ENCODE measurements at regions not wholly inside any gene's neighbourhood (a gene's known extent, or its start where the extent isn't known, plus 50 kb on each side); places are given as distances from the start of the nearest gene placed in this dataset.

GRCh38 chr10:129385600-129385999 lies 81.4 kb upstream of the MGMT start:
- no peak overlapping the region for H3K27ac ChIP-seq (replicated peaks; ENCODE audit: low read length)
- H3K36me3 ChIP-seq (replicated peaks in 1 of 2; ENCODE audit: control insufficient read depth in 2 of 2, insufficient read depth in 2 of 2, low read length in 2 of 2): no peaks in the 10 kb centered on the region
- H2AK5ac ChIP-seq (ENCODE audit: low read depth, low read length): no peak overlapping the region
- H2BK12ac ChIP-seq (ENCODE audit: low read length): no peak overlapping the region
- H3K4me3 ChIP-seq (ENCODE audit: low read length in 2 of 2): no peak overlapping the region
- no peak overlapping the region for H3K4me2 ChIP-seq (ENCODE audit: insufficient read depth, low read length, poor library complexity, severe bottlenecking)
- WGBS, 2 donors (ENCODE audit: extremely low coverage in 2 of 2, insufficient read length in 2 of 2, insufficient replicate concordance in 1 of 2): no CpG with 5 or more reads among the region's 4 CpGs
- no peak for DNase-seq (ENCODE audit: low spot score)
- H3K14ac ChIP-seq (ENCODE audit: low read length): no peak overlapping the region
- H3K4me1 ChIP-seq (ENCODE audit: control insufficient read depth in 2 of 2, insufficient read depth in 1 of 2, low read depth in 1 of 2, low read length in 2 of 2): peaks cover 0 to 1% of the 10 kb centered on the region in 2 donors
- no peak overlapping the region for H2BK120ac ChIP-seq (ENCODE audit: low read depth, low read length)
- no peak overlapping the region for H3K18ac ChIP-seq (ENCODE audit: low read length)
- H3K9me3 ChIP-seq (replicated peaks in 1 of 2; ENCODE audit: control insufficient read depth in 2 of 2, insufficient read depth in 1 of 2, low read depth in 1 of 2, low read length in 2 of 2): peaks cover 0 to 2% of the 10 kb centered on the region in 2 donors
- H2AFZ ChIP-seq (ENCODE audit: low read length): no peak overlapping the region
- H4K8ac ChIP-seq (ENCODE audit: low read depth, low read length): no peak overlapping the region
- no peaks in the 10 kb centered on the region for H3K27me3 ChIP-seq (ENCODE audit: control insufficient read depth in 3 of 3, insufficient read depth in 3 of 3, low read depth in 1 of 3, low read length in 3 of 3)
- no peak overlapping the region for H2BK5ac ChIP-seq (ENCODE audit: low read length)
- no peak overlapping the region for H4K91ac ChIP-seq (ENCODE audit: low read depth, low read length, poor library complexity)
- no peak overlapping the region for H3K4ac ChIP-seq (ENCODE audit: low read length)
- H2BK15ac ChIP-seq (ENCODE audit: low read length): no peak overlapping the region
- no peak overlapping the region for H3K9ac ChIP-seq (ENCODE audit: low read depth, low read length, poor library complexity)
- H3K79me1 ChIP-seq (ENCODE audit: low read depth, low read length): no peaks in the 10 kb centered on the region
- no peak overlapping the region for H3K23ac ChIP-seq (ENCODE audit: low read depth, low read length, poor library complexity)

GRCh38 chr10:129386415-129387257 lies 80.4 kb upstream of the MGMT start:
- Histone ChIP-seq H3K27me3 (ENCODE audit: control insufficient read depth in 3 of 3, insufficient read depth in 3 of 3, low read depth in 1 of 3, low read length in 3 of 3) (no peaks in the 10 kb centered on the region), H2BK5ac (ENCODE audit: low read length) (no peak overlapping the region), H4K8ac (ENCODE audit: low read depth, low read length) (no peak overlapping the region), H2BK120ac (ENCODE audit: low read depth, low read length) (no peak overlapping the region), H2AFZ (ENCODE audit: low read length) (no peak overlapping the region), H3K9me3 (replicated peaks in 1 of 2; ENCODE audit: control insufficient read depth in 2 of 2, insufficient read depth in 1 of 2, low read depth in 1 of 2, low read length in 2 of 2) (peaks cover 0 to 2% of the 10 kb centered on the region in 2 donors), H3K79me1 (ENCODE audit: low read depth, low read length) (no peaks in the 10 kb centered on the region), H3K27ac (replicated peaks; ENCODE audit: low read length) (no peak overlapping the region), H3K36me3 (replicated peaks in 1 of 2; ENCODE audit: control insufficient read depth in 2 of 2, insufficient read depth in 2 of 2, low read length in 2 of 2) (no peaks in the 10 kb centered on the region), H3K4me1 (ENCODE audit: control insufficient read depth in 2 of 2, insufficient read depth in 1 of 2, low read depth in 1 of 2, low read length in 2 of 2) (peaks cover 0 to 1% of the 10 kb centered on the region in 2 donors), H3K18ac (ENCODE audit: low read length) (no peak overlapping the region), H3K4me3 (ENCODE audit: low read length in 2 of 2) (no peak overlapping the region), H3K4ac (ENCODE audit: low read length) (no peak overlapping the region), H3K23ac (ENCODE audit: low read depth, low read length, poor library complexity) (no peak overlapping the region), H3K9ac (ENCODE audit: low read depth, low read length, poor library complexity) (no peak overlapping the region), H2AK5ac (ENCODE audit: low read depth, low read length) (no peak overlapping the region), H2BK15ac (ENCODE audit: low read length) (no peak overlapping the region), H2BK12ac (ENCODE audit: low read length) (no peak overlapping the region), H4K91ac (ENCODE audit: low read depth, low read length, poor library complexity) (no peak overlapping the region), H3K4me2 (ENCODE audit: insufficient read depth, low read length, poor library complexity, severe bottlenecking) (no peak overlapping the region), H3K14ac (ENCODE audit: low read length) (no peak overlapping the region)
- WGBS, 2 donors (ENCODE audit: extremely low coverage in 2 of 2, insufficient read length in 2 of 2, insufficient replicate concordance in 1 of 2): no CpG with 5 or more reads among the region's 6 CpGs
- no peak for DNase-seq (ENCODE audit: low spot score)

- peaks cover 0 to 2% of the 10 kb centered on the region in 2 donors for H3K9me3 ChIP-seq (replicated peaks in 1 of 2; ENCODE audit: control insufficient read depth in 2 of 2, insufficient read depth in 1 of 2, low read depth in 1 of 2, low read length in 2 of 2)
- no peak for DNase-seq (ENCODE audit: low spot score)
Measured at GRCh38 chr10:129387258-129387525, 79.8 kb upstream of the MGMT start.

GRCh38 chr10:129388435-129388834 lies 78.6 kb upstream of the MGMT start:
- Histone ChIP-seq H3K14ac (ENCODE audit: low read length) (no peak overlapping the region), H3K27ac (replicated peaks; ENCODE audit: low read length) (no peak overlapping the region), H3K4me1 (ENCODE audit: control insufficient read depth in 2 of 2, insufficient read depth in 1 of 2, low read depth in 1 of 2, low read length in 2 of 2) (peaks cover 0 to 1% of the 10 kb centered on the region in 2 donors), H3K4me2 (ENCODE audit: insufficient read depth, low read length, poor library complexity, severe bottlenecking) (no peak overlapping the region), H3K36me3 (replicated peaks in 1 of 2; ENCODE audit: control insufficient read depth in 2 of 2, insufficient read depth in 2 of 2, low read length in 2 of 2) (no peaks in the 10 kb centered on the region), H2BK120ac (ENCODE audit: low read depth, low read length) (no peak overlapping the region), H3K27me3 (ENCODE audit: control insufficient read depth in 3 of 3, insufficient read depth in 3 of 3, low read depth in 1 of 3, low read length in 3 of 3) (no peaks in the 10 kb centered on the region), H3K9me3 (replicated peaks in 1 of 2; ENCODE audit: control insufficient read depth in 2 of 2, insufficient read depth in 1 of 2, low read depth in 1 of 2, low read length in 2 of 2) (no peaks in the 10 kb centered on the region), H2BK12ac (ENCODE audit: low read length) (no peak overlapping the region), H3K23ac (ENCODE audit: low read depth, low read length, poor library complexity) (no peak overlapping the region), H2AFZ (ENCODE audit: low read length) (no peak overlapping the region), H3K4me3 (ENCODE audit: low read length in 2 of 2) (no peak overlapping the region), H4K8ac (ENCODE audit: low read depth, low read length) (no peak overlapping the region), H2BK15ac (ENCODE audit: low read length) (no peak overlapping the region), H3K9ac (ENCODE audit: low read depth, low read length, poor library complexity) (no peak overlapping the region), H2AK5ac (ENCODE audit: low read depth, low read length) (no peak overlapping the region), H4K91ac (ENCODE audit: low read depth, low read length, poor library complexity) (no peak overlapping the region), H3K79me1 (ENCODE audit: low read depth, low read length) (no peaks in the 10 kb centered on the region), H3K18ac (ENCODE audit: low read length) (no peak overlapping the region), H3K4ac (ENCODE audit: low read length) (no peak overlapping the region), H2BK5ac (ENCODE audit: low read length) (no peak overlapping the region)
- WGBS, 2 donors (ENCODE audit: extremely low coverage in 2 of 2, insufficient read length in 2 of 2, insufficient replicate concordance in 1 of 2): no CpG with 5 or more reads among the region's 7 CpGs
- no peak for DNase-seq (ENCODE audit: low spot score)

More at GRCh38 chr10:129387258-129387525, 79.8 kb upstream of the MGMT start:
- Histone ChIP-seq H2BK12ac (ENCODE audit: low read length) (no peak overlapping the region), H3K4me3 (ENCODE audit: low read length in 2 of 2) (no peak overlapping the region), H3K4ac (ENCODE audit: low read length) (no peak overlapping the region), H2BK120ac (ENCODE audit: low read depth, low read length) (no peak overlapping the region), H3K27me3 (ENCODE audit: control insufficient read depth in 3 of 3, insufficient read depth in 3 of 3, low read depth in 1 of 3, low read length in 3 of 3) (no peaks in the 10 kb centered on the region), H4K8ac (ENCODE audit: low read depth, low read length) (no peak overlapping the region), H3K23ac (ENCODE audit: low read depth, low read length, poor library complexity) (no peak overlapping the region), H3K36me3 (replicated peaks in 1 of 2; ENCODE audit: control insufficient read depth in 2 of 2, insufficient read depth in 2 of 2, low read length in 2 of 2) (no peaks in the 10 kb centered on the region), H3K79me1 (ENCODE audit: low read depth, low read length) (no peaks in the 10 kb centered on the region), H3K18ac (ENCODE audit: low read length) (no peak overlapping the region), H3K14ac (ENCODE audit: low read length) (no peak overlapping the region), H3K4me1 (ENCODE audit: control insufficient read depth in 2 of 2, insufficient read depth in 1 of 2, low read depth in 1 of 2, low read length in 2 of 2) (peaks cover 0 to 1% of the 10 kb centered on the region in 2 donors), H2AFZ (ENCODE audit: low read length) (no peak overlapping the region), H3K27ac (replicated peaks; ENCODE audit: low read length) (no peak overlapping the region), H2AK5ac (ENCODE audit: low read depth, low read length) (no peak overlapping the region), H4K91ac (ENCODE audit: low read depth, low read length, poor library complexity) (no peak overlapping the region), H3K4me2 (ENCODE audit: insufficient read depth, low read length, poor library complexity, severe bottlenecking) (no peak overlapping the region), H2BK5ac (ENCODE audit: low read length) (no peak overlapping the region), H2BK15ac (ENCODE audit: low read length) (no peak overlapping the region), H3K9ac (ENCODE audit: low read depth, low read length, poor library complexity) (peak overlapping the region; percentile 10)
- no CpG with 5 or more reads among the region's 5 CpGs for WGBS, 2 donors (ENCODE audit: extremely low coverage in 2 of 2, insufficient read length in 2 of 2, insufficient replicate concordance in 1 of 2)

Data from neuronal stem cell (in vitro differentiated cells).